ENCODE measurements at regions not wholly inside any gene's neighbourhood (a gene's known extent, or its start where the extent isn't known, plus 50 kb on each side); places are given as distances from the start of the nearest gene placed in this dataset.
"Not testable (repeated sequence)": the region's sequence is repeated elsewhere in the genome, so short reads cannot be mapped to it uniquely, and the experiment has no call there.

- TF ChIP-seq, protein P1, sequence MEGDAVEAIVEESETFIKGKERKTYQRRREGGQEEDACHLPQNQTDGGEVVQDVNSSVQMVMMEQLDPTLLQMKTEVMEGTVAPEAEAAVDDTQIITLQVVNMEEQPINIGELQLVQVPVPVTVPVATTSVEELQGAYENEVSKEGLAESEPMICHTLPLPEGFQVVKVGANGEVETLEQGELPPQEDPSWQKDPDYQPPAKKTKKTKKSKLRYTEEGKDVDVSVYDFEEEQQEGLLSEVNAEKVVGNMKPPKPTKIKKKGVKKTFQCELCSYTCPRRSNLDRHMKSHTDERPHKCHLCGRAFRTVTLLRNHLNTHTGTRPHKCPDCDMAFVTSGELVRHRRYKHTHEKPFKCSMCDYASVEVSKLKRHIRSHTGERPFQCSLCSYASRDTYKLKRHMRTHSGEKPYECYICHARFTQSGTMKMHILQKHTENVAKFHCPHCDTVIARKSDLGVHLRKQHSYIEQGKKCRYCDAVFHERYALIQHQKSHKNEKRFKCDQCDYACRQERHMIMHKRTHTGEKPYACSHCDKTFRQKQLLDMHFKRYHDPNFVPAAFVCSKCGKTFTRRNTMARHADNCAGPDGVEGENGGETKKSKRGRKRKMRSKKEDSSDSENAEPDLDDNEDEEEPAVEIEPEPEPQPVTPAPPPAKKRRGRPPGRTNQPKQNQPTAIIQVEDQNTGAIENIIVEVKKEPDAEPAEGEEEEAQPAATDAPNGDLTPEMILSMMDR (conservative IDR thresholded peaks at IDR 0.05; ENCODE audit: low read length): not testable (repeated sequence)
- not testable (repeated sequence) for TF ChIP-seq EZH2phosphoT487 (IDR thresholded peaks at IDR 0.05; ENCODE audit: borderline replicate concordance)
Measured at GRCh38 chr15:84130098-84130831, 105.3 kb upstream of the GOLGA6L4 start.

All from Loucy (cell line).